ENCODE measurements at regions not wholly inside any gene's neighbourhood (a gene's known extent, or its start where the extent isn't known, plus 50 kb on each side); places are given as distances from the start of the nearest gene placed in this dataset.
A peak's percentile ranks its signal among the peaks of the same experiment; 100 is the strongest.

DNA sequence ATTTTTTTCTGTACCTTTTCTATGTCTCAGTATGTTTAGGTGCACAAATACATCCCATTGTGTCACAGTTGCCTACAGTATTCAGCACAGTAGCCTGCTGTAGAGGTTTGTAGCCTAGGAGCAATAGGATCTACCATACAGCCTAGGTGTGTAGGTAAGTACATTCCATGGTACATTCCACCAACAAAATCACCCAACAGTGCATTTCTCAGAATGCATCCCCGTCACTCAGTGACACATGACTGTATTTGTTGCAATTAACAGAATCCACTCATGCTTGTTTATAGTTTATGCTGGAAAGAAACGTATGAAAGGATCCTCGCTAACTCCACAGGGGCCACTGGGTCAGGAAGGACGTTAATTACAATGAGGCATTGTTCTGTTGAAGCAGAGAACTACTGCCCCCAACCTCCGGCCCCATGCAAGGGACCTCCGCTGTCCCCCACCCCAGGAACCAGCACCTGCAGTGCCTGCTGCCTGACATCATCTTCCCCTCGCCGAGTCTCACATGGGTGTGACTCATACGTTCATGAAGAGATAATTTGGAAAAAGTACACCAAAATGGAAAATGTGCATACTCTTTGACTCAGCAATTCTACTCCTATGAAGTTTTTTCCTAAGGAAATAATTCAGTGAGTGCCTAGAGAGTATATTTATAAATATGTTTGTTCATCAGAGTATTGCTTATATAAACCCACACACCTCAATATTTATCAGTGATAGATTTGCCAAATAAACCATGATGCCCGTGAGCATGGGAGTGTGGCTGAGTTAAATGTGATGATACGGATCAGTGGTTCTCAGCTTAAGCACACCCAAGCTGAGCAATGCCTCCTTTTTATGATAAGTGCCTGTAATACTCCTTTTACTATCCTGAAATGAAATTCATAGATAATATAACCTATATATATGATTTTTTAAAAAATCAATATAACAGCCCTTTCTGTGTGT, 156.4 kb upstream of the ECI2 start (continued):
- TF ChIP-seq, protein P1, sequence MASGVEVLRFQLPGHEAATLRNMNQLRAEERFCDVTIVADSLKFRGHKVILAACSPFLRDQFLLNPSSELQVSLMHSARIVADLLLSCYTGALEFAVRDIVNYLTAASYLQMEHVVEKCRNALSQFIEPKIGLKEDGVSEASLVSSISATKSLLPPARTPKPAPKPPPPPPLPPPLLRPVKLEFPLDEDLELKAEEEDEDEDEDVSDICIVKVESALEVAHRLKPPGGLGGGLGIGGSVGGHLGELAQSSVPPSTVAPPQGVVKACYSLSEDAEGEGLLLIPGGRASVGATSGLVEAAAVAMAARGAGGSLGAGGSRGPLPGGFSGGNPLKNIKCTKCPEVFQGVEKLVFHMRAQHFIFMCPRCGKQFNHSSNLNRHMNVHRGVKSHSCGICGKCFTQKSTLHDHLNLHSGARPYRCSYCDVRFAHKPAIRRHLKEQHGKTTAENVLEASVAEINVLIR (CRISPR knock-in tag; IDR thresholded peaks at IDR 0.05): no peak
- TF ChIP-seq TAF1 (IDR thresholded peaks at IDR 0.05; ENCODE audit: control insufficient read depth, extremely low read depth, insufficient read depth, low read length, severe bottlenecking): no peak
- TF ChIP-seq, protein P2, sequence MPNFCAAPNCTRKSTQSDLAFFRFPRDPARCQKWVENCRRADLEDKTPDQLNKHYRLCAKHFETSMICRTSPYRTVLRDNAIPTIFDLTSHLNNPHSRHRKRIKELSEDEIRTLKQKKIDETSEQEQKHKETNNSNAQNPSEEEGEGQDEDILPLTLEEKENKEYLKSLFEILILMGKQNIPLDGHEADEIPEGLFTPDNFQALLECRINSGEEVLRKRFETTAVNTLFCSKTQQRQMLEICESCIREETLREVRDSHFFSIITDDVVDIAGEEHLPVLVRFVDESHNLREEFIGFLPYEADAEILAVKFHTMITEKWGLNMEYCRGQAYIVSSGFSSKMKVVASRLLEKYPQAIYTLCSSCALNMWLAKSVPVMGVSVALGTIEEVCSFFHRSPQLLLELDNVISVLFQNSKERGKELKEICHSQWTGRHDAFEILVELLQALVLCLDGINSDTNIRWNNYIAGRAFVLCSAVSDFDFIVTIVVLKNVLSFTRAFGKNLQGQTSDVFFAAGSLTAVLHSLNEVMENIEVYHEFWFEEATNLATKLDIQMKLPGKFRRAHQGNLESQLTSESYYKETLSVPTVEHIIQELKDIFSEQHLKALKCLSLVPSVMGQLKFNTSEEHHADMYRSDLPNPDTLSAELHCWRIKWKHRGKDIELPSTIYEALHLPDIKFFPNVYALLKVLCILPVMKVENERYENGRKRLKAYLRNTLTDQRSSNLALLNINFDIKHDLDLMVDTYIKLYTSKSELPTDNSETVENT (CRISPR knock-in tag; IDR thresholded peaks at IDR 0.05): no peak
- TF ChIP-seq ZNF707 (CRISPR knock-in tag; conservative IDR thresholded peaks at IDR 0.05): no peak
- TF ChIP-seq, protein P3, sequence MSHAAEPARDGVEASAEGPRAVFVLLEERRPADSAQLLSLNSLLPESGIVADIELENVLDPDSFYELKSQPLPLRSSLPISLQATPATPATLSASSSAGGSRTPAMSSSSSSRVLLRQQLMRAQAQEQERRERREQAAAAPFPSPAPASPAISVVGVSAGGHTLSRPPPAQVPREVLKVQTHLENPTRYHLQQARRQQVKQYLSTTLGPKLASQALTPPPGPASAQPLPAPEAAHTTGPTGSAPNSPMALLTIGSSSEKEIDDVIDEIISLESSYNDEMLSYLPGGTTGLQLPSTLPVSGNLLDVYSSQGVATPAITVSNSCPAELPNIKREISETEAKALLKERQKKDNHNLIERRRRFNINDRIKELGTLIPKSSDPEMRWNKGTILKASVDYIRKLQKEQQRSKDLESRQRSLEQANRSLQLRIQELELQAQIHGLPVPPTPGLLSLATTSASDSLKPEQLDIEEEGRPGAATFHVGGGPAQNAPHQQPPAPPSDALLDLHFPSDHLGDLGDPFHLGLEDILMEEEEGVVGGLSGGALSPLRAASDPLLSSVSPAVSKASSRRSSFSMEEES (CRISPR knock-in tag; IDR thresholded peaks at IDR 0.05): no peak
- peak; percentile 81 for TF ChIP-seq NFE2 (IDR thresholded peaks at IDR 0.05; ENCODE audit: low read depth)
- 0 out of 2 replicates have a peak, but pooled peaks have one; percentile 22 for TF ChIP-seq ZBTB7A (IDR thresholded peaks at IDR 0.05; ENCODE audit: borderline replicate concordance, control insufficient read depth, low read depth, low read length)
- TF ChIP-seq SMARCE1 (IDR thresholded peaks at IDR 0.05): peak; percentile 88; the same call in 1 of the 2 replicates
- TF ChIP-seq SIN3A (IDR thresholded peaks at IDR 0.05; ENCODE audit: borderline replicate concordance in 2 of 2, control insufficient read depth in 1 of 2, low read depth in 2 of 2, low read length in 2 of 2): no peak
- TF ChIP-seq, protein P4, sequence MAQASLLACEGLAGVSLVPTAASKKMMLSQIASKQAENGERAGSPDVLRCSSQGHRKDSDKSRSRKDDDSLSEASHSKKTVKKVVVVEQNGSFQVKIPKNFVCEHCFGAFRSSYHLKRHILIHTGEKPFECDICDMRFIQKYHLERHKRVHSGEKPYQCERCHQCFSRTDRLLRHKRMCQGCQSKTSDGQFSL (CRISPR knock-in tag; IDR thresholded peaks at IDR 0.05): no peak
- TF ChIP-seq, protein P4 (tag; IDR thresholded peaks at IDR 0.05): no peak
- TF ChIP-seq, protein P5, sequence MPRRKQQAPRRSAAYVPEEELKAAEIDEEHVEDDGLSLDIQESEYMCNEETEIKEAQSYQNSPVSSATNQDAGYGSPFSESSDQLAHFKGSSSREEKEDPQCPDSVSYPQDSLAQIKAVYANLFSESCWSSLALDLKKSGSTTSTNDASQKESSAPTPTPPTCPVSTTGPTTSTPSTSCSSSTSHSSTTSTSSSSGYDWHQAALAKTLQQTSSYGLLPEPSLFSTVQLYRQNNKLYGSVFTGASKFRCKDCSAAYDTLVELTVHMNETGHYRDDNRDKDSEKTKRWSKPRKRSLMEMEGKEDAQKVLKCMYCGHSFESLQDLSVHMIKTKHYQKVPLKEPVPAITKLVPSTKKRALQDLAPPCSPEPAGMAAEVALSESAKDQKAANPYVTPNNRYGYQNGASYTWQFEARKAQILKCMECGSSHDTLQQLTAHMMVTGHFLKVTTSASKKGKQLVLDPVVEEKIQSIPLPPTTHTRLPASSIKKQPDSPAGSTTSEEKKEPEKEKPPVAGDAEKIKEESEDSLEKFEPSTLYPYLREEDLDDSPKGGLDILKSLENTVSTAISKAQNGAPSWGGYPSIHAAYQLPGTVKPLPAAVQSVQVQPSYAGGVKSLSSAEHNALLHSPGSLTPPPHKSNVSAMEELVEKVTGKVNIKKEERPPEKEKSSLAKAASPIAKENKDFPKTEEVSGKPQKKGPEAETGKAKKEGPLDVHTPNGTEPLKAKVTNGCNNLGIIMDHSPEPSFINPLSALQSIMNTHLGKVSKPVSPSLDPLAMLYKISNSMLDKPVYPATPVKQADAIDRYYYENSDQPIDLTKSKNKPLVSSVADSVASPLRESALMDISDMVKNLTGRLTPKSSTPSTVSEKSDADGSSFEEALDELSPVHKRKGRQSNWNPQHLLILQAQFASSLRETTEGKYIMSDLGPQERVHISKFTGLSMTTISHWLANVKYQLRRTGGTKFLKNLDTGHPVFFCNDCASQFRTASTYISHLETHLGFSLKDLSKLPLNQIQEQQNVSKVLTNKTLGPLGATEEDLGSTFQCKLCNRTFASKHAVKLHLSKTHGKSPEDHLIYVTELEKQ (CRISPR knock-in tag; IDR thresholded peaks at IDR 0.05): no peak
- TF ChIP-seq CTBP1 (IDR thresholded peaks at IDR 0.05; ENCODE audit: borderline replicate concordance): peak; percentile 56; the same call in 1 of the 2 replicates
- no peak for TF ChIP-seq TBL1XR1 (IDR thresholded peaks at IDR 0.05; ENCODE audit: low read length in 2 of 2)
- TF ChIP-seq ILK (tag; IDR thresholded peaks at IDR 0.05; ENCODE audit: borderline replicate concordance, low read depth): no peak
- no peak for TF ChIP-seq EZH2 (IDR thresholded peaks at IDR 0.05; ENCODE audit: borderline replicate concordance, low read depth, low read length)

Measured in K562 (cell line).